ENCODE measurements at regions not wholly inside any gene's neighbourhood (a gene's known extent, or its start where the extent isn't known, plus 50 kb on each side); places are given as distances from the start of the nearest gene placed in this dataset.

- DNase-seq (ENCODE audit: low read depth, low spot score) (no peak), ATAC-seq (no peak)
- Histone ChIP-seq H3K4me3 (replicated peaks in 1 of 2; ENCODE audit: low read depth in 1 of 2, low read length in 2 of 2) (0 out of 4 replicates have a peak overlapping the region, but pooled peaks of 1 of the 2 experiments have one; percentile 18), H3K4me2 (ENCODE audit: low read length) (peak overlapping the region; percentile 63), H4K20me1 (ENCODE audit: insufficient read depth) (no peaks in the 10 kb centered on the region), H3K9ac (ENCODE audit: low read length) (no peak overlapping the region), H3K79me2 (ENCODE audit: insufficient read depth, low read length) (no peaks in the 10 kb centered on the region), H3K4me1 (ENCODE audit: control insufficient read depth in 1 of 2, insufficient read depth in 2 of 2, low read length in 2 of 2) (peaks cover 7 to 26% of the 10 kb centered on the region in 2 experiments; a peak in 3 of 4 replicates), H3K9me2 (ENCODE audit: insufficient read depth) (no peaks in the 10 kb centered on the region), H3K27ac (ENCODE audit: low read depth, low read length) (no peak overlapping the region), H3K9me3 (ENCODE audit: control insufficient read depth in 1 of 2, insufficient read depth in 1 of 2, low read depth in 1 of 2, low read length in 2 of 2) (no peaks in the 10 kb centered on the region), H3K27me3 (ENCODE audit: insufficient read depth, low read length) (no peaks in the 10 kb centered on the region), H2AFZ (ENCODE audit: low read depth, low read length, poor library complexity, severe bottlenecking) (no peak overlapping the region), H3K36me3 (ENCODE audit: control insufficient read depth in 1 of 2, insufficient read depth in 2 of 2, low read length in 2 of 2) (no peaks in the 10 kb centered on the region)
- ChIA-PET RAD21 (ENCODE audit: low non-redundant PET in 1 of 2, low total read pairs in 2 of 2, uncharacterized antibody in 2 of 2, unreplicated experiment in 2 of 2) (no interaction called here), CTCF (no interaction called here), POLR2A (no interaction called here)
- intact Hi-C loops (cut with micrococcal nuclease) = loop anchor here (1.0 kb wide), 1 partner anchor 20 kb away; no protein-coding TSS in a partner anchor
- BruUV-seq (replicated peaks) = TSS peak; percentile 64
- TF ChIP-seq CBX3 (IDR thresholded peaks at IDR 0.05; ENCODE audit: low read depth) (no peak), JUND (IDR thresholded peaks at IDR 0.05) (no peak), REST (IDR thresholded peaks at IDR 0.05; ENCODE audit: low read depth) (no peak), ZNF274 (IDR thresholded peaks at IDR 0.05; ENCODE audit: low read depth, low read length) (no peak), POLR2A (IDR thresholded peaks at IDR 0.05; ENCODE audit: borderline replicate concordance, extremely low read depth, insufficient read depth, insufficient read length) (no peak), EZH2 (IDR thresholded peaks at IDR 0.05) (no peak), SRF (IDR thresholded peaks at IDR 0.05; ENCODE audit: low read depth) (no peak), ATF3 (IDR thresholded peaks at IDR 0.05) (no peak), MAX (IDR thresholded peaks at IDR 0.05) (no peak), ZFX (IDR thresholded peaks at IDR 0.05) (no peak), POLR2AphosphoS5 (IDR thresholded peaks at IDR 0.05; ENCODE audit: low read depth, low read length) (no peak), CTCF (IDR thresholded peaks at IDR 0.05 in 2 of 3, conservative IDR thresholded peaks at IDR 0.05 in 1 of 3; ENCODE audit: borderline replicate concordance in 1 of 3, insufficient read depth in 1 of 3, low read depth in 2 of 3, low read length in 2 of 3) (no peak)
- TF ChIP-seq, protein P1, sequence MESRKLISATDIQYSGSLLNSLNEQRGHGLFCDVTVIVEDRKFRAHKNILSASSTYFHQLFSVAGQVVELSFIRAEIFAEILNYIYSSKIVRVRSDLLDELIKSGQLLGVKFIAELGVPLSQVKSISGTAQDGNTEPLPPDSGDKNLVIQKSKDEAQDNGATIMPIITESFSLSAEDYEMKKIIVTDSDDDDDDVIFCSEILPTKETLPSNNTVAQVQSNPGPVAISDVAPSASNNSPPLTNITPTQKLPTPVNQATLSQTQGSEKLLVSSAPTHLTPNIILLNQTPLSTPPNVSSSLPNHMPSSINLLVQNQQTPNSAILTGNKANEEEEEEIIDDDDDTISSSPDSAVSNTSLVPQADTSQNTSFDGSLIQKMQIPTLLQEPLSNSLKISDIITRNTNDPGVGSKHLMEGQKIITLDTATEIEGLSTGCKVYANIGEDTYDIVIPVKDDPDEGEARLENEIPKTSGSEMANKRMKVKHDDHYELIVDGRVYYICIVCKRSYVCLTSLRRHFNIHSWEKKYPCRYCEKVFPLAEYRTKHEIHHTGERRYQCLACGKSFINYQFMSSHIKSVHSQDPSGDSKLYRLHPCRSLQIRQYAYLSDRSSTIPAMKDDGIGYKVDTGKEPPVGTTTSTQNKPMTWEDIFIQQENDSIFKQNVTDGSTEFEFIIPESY (IDR thresholded peaks at IDR 0.05; ENCODE audit: extremely low read depth, insufficient replicate concordance, low read length) = no peak
Measured at GRCh38 chr7:155229548-155230168, 68.0 kb upstream of the INSIG1 start.
